HL-60 (cell line): ENCODE measurements at regions not wholly inside any gene's neighbourhood (a gene's known extent, or its start where the extent isn't known, plus 50 kb on each side); places are given as distances from the start of the nearest gene placed in this dataset.

Source experiments
- DNase-seq, 2 experiments: peaks; one replicate each; pipeline ENCODE4 v3.0.0-alpha.2; 2010 to 2020; ENCODE audit warnings: low read depth in 1 of 2, low spot score in 1 of 2
- H3K27ac ChIP-seq: fragments of 250-450 bp; sonication (Bioruptor Pico); replicated peaks from 2 replicates; pipeline ENCODE4 v1.5.1; 2020; ENCODE audit warnings: mild to moderate bottlenecking, moderate library complexity
- H3K27me3 ChIP-seq: fragments of 250-450 bp; sonication (Bioruptor Pico); 2 replicates; pipeline ENCODE4 v1.5.1; 2021; ENCODE audit warnings: mild to moderate bottlenecking, moderate library complexity; ENCODE audit not compliant: insufficient read depth, poor library complexity, severe bottlenecking
- H3K4me3 ChIP-seq: replicated peaks from 2 replicates; pipeline ENCODE4 v1.5.1; 2011; ENCODE audit warnings: mild to moderate bottlenecking, control low read depth, low read length; ENCODE audit not compliant: insufficient read depth
- CTCF ChIP-seq: IDR thresholded peaks from one replicate; pipeline ENCODE4 v1.5.1; 2011; ENCODE audit warnings: low read length, control low read depth, inconsistent platforms; ENCODE audit not compliant: insufficient read depth
- GABPA ChIP-seq: IDR thresholded peaks from 2 replicates; pipeline ENCODE4 v1.6.1; 2012; ENCODE audit warnings: low read depth
- POLR2AphosphoS5 ChIP-seq: IDR thresholded peaks from 2 replicates; pipeline ENCODE4 v1.6.1; 2012; ENCODE audit warnings: low read depth
- SPI1 ChIP-seq: IDR thresholded peaks from 2 replicates; pipeline ENCODE4 v1.6.1; 2012; ENCODE audit warnings: low read depth, mild to moderate bottlenecking, borderline replicate concordance
- TF ChIP-seq, protein P1 (sequence below): IDR thresholded peaks from 2 replicates; pipeline ENCODE4 v1.6.1; 2012; ENCODE audit warnings: low read depth; ENCODE audit not compliant: insufficient replicate concordance

- no peak overlapping the region for H3K27ac ChIP-seq
- no peak overlapping the region for H3K4me3 ChIP-seq
- no peak for DNase-seq
- TF ChIP-seq CTCF (no peak), GABPA (no peak), POLR2AphosphoS5 (no peak), SPI1 (no peak)
- TF ChIP-seq, protein P1, sequence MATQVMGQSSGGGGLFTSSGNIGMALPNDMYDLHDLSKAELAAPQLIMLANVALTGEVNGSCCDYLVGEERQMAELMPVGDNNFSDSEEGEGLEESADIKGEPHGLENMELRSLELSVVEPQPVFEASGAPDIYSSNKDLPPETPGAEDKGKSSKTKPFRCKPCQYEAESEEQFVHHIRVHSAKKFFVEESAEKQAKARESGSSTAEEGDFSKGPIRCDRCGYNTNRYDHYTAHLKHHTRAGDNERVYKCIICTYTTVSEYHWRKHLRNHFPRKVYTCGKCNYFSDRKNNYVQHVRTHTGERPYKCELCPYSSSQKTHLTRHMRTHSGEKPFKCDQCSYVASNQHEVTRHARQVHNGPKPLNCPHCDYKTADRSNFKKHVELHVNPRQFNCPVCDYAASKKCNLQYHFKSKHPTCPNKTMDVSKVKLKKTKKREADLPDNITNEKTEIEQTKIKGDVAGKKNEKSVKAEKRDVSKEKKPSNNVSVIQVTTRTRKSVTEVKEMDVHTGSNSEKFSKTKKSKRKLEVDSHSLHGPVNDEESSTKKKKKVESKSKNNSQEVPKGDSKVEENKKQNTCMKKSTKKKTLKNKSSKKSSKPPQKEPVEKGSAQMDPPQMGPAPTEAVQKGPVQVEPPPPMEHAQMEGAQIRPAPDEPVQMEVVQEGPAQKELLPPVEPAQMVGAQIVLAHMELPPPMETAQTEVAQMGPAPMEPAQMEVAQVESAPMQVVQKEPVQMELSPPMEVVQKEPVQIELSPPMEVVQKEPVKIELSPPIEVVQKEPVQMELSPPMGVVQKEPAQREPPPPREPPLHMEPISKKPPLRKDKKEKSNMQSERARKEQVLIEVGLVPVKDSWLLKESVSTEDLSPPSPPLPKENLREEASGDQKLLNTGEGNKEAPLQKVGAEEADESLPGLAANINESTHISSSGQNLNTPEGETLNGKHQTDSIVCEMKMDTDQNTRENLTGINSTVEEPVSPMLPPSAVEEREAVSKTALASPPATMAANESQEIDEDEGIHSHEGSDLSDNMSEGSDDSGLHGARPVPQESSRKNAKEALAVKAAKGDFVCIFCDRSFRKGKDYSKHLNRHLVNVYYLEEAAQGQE: no peak
- no peaks in the 10 kb centered on the region for H3K27me3 ChIP-seq
These were observed 211.6 kb downstream of the NEBL start for GRCh38 chr10:20685462-20685861.

GRCh38 chr10:20683345-20683744, 213.8 kb downstream of the NEBL start:
- no peak overlapping the region for H3K27ac ChIP-seq
- no peak overlapping the region for H3K4me3 ChIP-seq
- H3K27me3 ChIP-seq: no peaks in the 10 kb centered on the region
- TF ChIP-seq, protein P1: no peak
- TF ChIP-seq SPI1: no peak
- no peak for DNase-seq

DNA sequence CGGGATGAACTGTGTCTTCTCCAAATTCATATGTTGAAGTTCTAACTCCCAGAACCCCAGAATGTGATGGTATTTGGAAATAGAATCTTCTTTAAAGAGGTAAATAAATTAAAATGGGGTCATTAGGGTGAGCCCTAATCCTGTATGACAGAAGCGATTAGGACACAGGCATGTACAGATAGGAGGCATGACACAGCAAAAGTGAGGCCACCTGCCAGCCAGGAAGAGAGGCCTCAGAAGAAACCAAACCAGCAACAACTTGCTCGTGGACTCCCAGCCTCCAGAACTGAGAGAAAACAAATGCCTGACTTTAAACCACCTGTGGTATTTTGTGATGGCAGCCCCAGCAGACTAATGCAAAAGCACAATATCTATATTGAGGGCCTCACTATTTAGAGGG, 214.3 kb downstream of the NEBL start:
- H3K27ac ChIP-seq: no peak overlapping the region
- no peak for TF ChIP-seq GABPA
- TF ChIP-seq, protein P1: no peak
- no peak for TF ChIP-seq POLR2AphosphoS5
- no peak for TF ChIP-seq SPI1
- TF ChIP-seq CTCF: no peak
- no peaks in the 10 kb centered on the region for H3K27me3 ChIP-seq
- H3K4me3 ChIP-seq: no peak overlapping the region
- DNase-seq: peak in 1 of 2 experiments; percentile 2

DNA sequence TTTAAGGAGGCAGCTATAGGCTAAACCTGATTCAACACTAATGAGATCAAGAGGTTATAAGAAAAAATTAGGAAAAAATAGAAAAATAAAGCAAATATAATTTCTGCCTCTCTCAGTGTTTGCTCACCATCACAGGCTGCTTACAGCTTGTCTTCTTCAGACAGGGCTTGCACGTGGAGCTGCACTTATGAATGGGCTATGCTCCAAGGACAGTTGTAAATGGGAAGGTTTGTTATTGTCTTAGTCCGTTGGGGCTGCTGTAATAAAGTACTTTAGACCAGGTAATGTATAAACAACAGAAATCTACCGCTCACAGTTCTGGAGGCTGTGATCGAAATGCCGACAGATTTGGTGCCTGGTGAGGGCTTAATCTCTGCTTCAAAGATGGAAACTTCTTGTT, 219.8 kb downstream of the NEBL start:
- H3K27ac ChIP-seq: no peak overlapping the region
- H3K27me3 ChIP-seq: no peaks in the 10 kb centered on the region
- TF ChIP-seq POLR2AphosphoS5 (no peak), GABPA (no peak), SPI1 (no peak), CTCF (no peak)
- TF ChIP-seq, protein P1: no peak
- no peak for DNase-seq
- no peak overlapping the region for H3K4me3 ChIP-seq
